Smooth muscle cell (in vitro differentiated cells): ENCODE measurements at regions not wholly inside any gene's neighbourhood (a gene's known extent, or its start where the extent isn't known, plus 50 kb on each side); places are given as distances from the start of the nearest gene placed in this dataset.

Experiments
- DNase-seq: peaks from one replicate; lab custom pipeline; 2025; ENCODE audit not compliant: unreplicated experiment; lab: John Stamatoyannopoulos, UW
- H2AFZ ChIP-seq: fragments of 200-600 bp; sonication (generic); 2 replicates; pipeline ENCODE4 v1.6.0; 2016; ENCODE audit warnings: antibody characterized with exemption, low read depth, mild to moderate bottlenecking
- H3F3A ChIP-seq: fragments of 200-600 bp; sonication (generic); 2 replicates; pipeline ENCODE4 v1.6.0; 2017; ENCODE audit warnings: antibody characterized with exemption, low read depth
- H3K27ac ChIP-seq: fragments of 200-600 bp; sonication (generic); 2 replicates; pipeline ENCODE4 v1.5.1; 2016; ENCODE audit warnings: low read depth, mild to moderate bottlenecking
- H3K27me3 ChIP-seq: fragments of 200-600 bp; sonication (generic); 2 replicates; pipeline ENCODE4 v1.6.1; 2016; ENCODE audit warnings: low read depth, mild to moderate bottlenecking
- H3K36me3 ChIP-seq: fragments of 200-600 bp; sonication (generic); 2 replicates; pipeline ENCODE4 v1.5.1; 2016; ENCODE audit warnings: low read depth
- H3K4me1 ChIP-seq: fragments of 200-600 bp; sonication (generic); 2 replicates; pipeline ENCODE4 v1.5.1; 2016; ENCODE audit warnings: low read depth
- H3K4me2 ChIP-seq: fragments of 200-600 bp; sonication (generic); 2 replicates; pipeline ENCODE4 v1.6.0; 2016; ENCODE audit warnings: mild to moderate bottlenecking
- H3K4me3 ChIP-seq: fragments of 200-600 bp; sonication (generic); 2 replicates; pipeline ENCODE4 v1.5.1; 2016; ENCODE audit warnings: mild to moderate bottlenecking
- H3K79me2 ChIP-seq: fragments of 200-600 bp; sonication (generic); 2 replicates; pipeline ENCODE4 v1.6.0; 2016; ENCODE audit warnings: low read depth, mild to moderate bottlenecking
- H3K9ac ChIP-seq: fragments of 200-600 bp; sonication (generic); 2 replicates; pipeline ENCODE4 v1.6.0; 2016; ENCODE audit warnings: low read depth
- H3K9me3 ChIP-seq: fragments of 200-600 bp; sonication (generic); replicated peaks from 2 replicates; pipeline ENCODE4 v1.5.1; 2016; ENCODE audit warnings: low read depth
- H4K20me1 ChIP-seq: fragments of 200-600 bp; sonication (generic); 2 replicates; pipeline ENCODE4 v1.6.0; 2016; ENCODE audit warnings: low read depth
- WGBS: methylation state at CpG from one replicate; pipeline ENCODE4 v1.1.7; 2016; ENCODE audit warnings: low lambda C conversion rate; 5-methylcytosine and 5-hydroxymethylcytosine counted together
- TF ChIP-seq, protein P1 (sequence below): fragments of 200-600 bp; sonication (generic); IDR thresholded peaks from 2 replicates; pipeline ENCODE4 v1.5.1; 2017; ENCODE audit warnings: borderline replicate concordance, mild to moderate bottlenecking, antibody characterized with exemption; ENCODE audit not compliant: insufficient read depth, poor library complexity, severe bottlenecking

GRCh38 chr7:89826557-89826956 is 327.7 kb upstream of the STEAP1 start:
- Histone ChIP-seq H3K79me2 (no peaks in the 10 kb centered on the region), H3K4me1 (no peaks in the 10 kb centered on the region), H3K27me3 (no peaks in the 10 kb centered on the region), H3K36me3 (no peaks in the 10 kb centered on the region), H3K4me3 (no peak overlapping the region), H2AFZ (no peak overlapping the region), H4K20me1 (no peaks in the 10 kb centered on the region), H3K4me2 (no peak overlapping the region), H3K27ac (no peak overlapping the region), H3K9me3 (no peaks in the 10 kb centered on the region), H3F3A (no peaks in the 10 kb centered on the region), H3K9ac (no peak overlapping the region)
- TF ChIP-seq, protein P1, sequence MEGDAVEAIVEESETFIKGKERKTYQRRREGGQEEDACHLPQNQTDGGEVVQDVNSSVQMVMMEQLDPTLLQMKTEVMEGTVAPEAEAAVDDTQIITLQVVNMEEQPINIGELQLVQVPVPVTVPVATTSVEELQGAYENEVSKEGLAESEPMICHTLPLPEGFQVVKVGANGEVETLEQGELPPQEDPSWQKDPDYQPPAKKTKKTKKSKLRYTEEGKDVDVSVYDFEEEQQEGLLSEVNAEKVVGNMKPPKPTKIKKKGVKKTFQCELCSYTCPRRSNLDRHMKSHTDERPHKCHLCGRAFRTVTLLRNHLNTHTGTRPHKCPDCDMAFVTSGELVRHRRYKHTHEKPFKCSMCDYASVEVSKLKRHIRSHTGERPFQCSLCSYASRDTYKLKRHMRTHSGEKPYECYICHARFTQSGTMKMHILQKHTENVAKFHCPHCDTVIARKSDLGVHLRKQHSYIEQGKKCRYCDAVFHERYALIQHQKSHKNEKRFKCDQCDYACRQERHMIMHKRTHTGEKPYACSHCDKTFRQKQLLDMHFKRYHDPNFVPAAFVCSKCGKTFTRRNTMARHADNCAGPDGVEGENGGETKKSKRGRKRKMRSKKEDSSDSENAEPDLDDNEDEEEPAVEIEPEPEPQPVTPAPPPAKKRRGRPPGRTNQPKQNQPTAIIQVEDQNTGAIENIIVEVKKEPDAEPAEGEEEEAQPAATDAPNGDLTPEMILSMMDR, result no peak
- no peak for DNase-seq

GRCh38 chr7:89837515-89837914 is 316.8 kb upstream of the STEAP1 start:
- Histone ChIP-seq H3K4me3 (no peak overlapping the region), H3K4me1 (peaks cover 5% of the 10 kb centered on the region), H3K9me3 (no peaks in the 10 kb centered on the region), H4K20me1 (no peaks in the 10 kb centered on the region), H3K9ac (no peak overlapping the region), H3K4me2 (no peak overlapping the region), H3K36me3 (no peaks in the 10 kb centered on the region), H2AFZ (no peak overlapping the region), H3K27me3 (no peaks in the 10 kb centered on the region), H3F3A (no peaks in the 10 kb centered on the region), H3K27ac (no peak overlapping the region), H3K79me2 (no peaks in the 10 kb centered on the region)
- TF ChIP-seq, protein P1, result no peak
- DNase-seq, result no peak
- 4% methylated on average over 1 of the region's 1 CpG for WGBS

GRCh38 chr7:89839329-89839728 is 314.9 kb upstream of the STEAP1 start:
- no peaks in the 10 kb centered on the region for H3K27me3 ChIP-seq
- H4K20me1 ChIP-seq, result no peaks in the 10 kb centered on the region
- H3K9me3 ChIP-seq, result no peaks in the 10 kb centered on the region
- H2AFZ ChIP-seq, result peak overlapping the region; percentile 28
- H3K27ac ChIP-seq, result no peak overlapping the region
- DNase-seq, result no peak
- H3K9ac ChIP-seq, result no peak overlapping the region
- WGBS, result 79% methylated on average over 3 of the region's 3 CpGs
- H3K4me1 ChIP-seq, result peaks cover 5% of the 10 kb centered on the region
- H3K4me3 ChIP-seq, result no peak overlapping the region
- H3F3A ChIP-seq, result no peaks in the 10 kb centered on the region
- no peaks in the 10 kb centered on the region for H3K79me2 ChIP-seq
- no peaks in the 10 kb centered on the region for H3K36me3 ChIP-seq
- H3K4me2 ChIP-seq, result no peak overlapping the region
- TF ChIP-seq, protein P1, result no peak

DNA sequence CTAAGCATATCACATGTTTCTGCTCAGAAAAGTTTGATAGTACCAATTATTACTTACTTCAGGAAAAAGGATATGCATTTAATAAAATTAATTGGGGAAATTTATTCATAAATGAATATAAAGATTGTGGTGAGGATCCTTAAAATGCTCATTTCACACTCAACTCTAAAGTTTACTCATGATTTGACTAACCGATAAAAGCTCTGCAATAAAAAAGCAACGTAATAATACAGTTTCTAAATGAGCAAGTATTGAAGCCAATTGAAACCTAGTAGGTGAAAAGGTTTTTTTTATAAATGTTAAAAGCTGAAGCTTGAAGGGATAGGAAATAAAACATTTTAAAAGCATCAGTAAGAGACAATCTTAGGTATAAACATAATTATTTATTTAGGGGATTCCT is 308.3 kb upstream of the STEAP1 start:
- Histone ChIP-seq H3K27me3 (no peaks in the 10 kb centered on the region), H3K4me2 (no peak overlapping the region), H3K4me1 (no peaks in the 10 kb centered on the region), H3F3A (no peaks in the 10 kb centered on the region), H3K36me3 (no peaks in the 10 kb centered on the region), H4K20me1 (no peaks in the 10 kb centered on the region), H3K9ac (no peak overlapping the region), H3K9me3 (no peaks in the 10 kb centered on the region), H3K79me2 (no peaks in the 10 kb centered on the region), H2AFZ (no peak overlapping the region), H3K4me3 (no peak overlapping the region), H3K27ac (no peak overlapping the region)
- TF ChIP-seq, protein P1, result no peak
- DNase-seq, result no peak
- WGBS, result 93% methylated on average over 2 of the region's 2 CpGs
